ENCODE measurements at regions not wholly inside any gene's neighbourhood (a gene's known extent, or its start where the extent isn't known, plus 50 kb on each side); places are given as distances from the start of the nearest gene placed in this dataset.
"Not testable (repeated sequence)": the region's sequence is repeated elsewhere in the genome, so short reads cannot be mapped to it uniquely, and the experiment has no call there.

GRCh38 chr2:83342860-83343329 lies 1116.2 kb downstream of the SUCLG1 start:
- DNase-seq, result no peak

GRCh38 chr2:83340424-83340823 lies 1118.7 kb downstream of the SUCLG1 start:
- no peak for DNase-seq

GRCh38 chr2:83339942-83340341 lies 1119.1 kb downstream of the SUCLG1 start:
- not testable (repeated sequence) for DNase-seq

GRCh38 chr2:83331810-83332209 lies 1127.3 kb downstream of the SUCLG1 start:
- DNase-seq, result no peak

- no peak for DNase-seq
Measured at GRCh38 chr2:83323038-83323437, 1136.0 kb downstream of the SUCLG1 start.

GRCh38 chr2:83320053-83320452 lies 1139.0 kb downstream of the SUCLG1 start:
- DNase-seq, result no peak

- DNase-seq, result no peak
Measured at GRCh38 chr2:83305758-83306378, 1153.2 kb downstream of the SUCLG1 start.

- DNase-seq, result no peak
Measured at GRCh38 chr2:83291083-83291482, 1168.0 kb downstream of the SUCLG1 start.

GRCh38 chr2:83282841-83283240 lies 1176.2 kb downstream of the SUCLG1 start:
- DNase-seq, result no peak

GRCh38 chr2:83282043-83282795 lies 1176.9 kb downstream of the SUCLG1 start:
- no peak for DNase-seq

- no peak for DNase-seq
Measured at GRCh38 chr2:83280391-83280790, 1178.7 kb downstream of the SUCLG1 start.

- no peak for DNase-seq
Measured at GRCh38 chr2:83273322-83273721, 1185.8 kb downstream of the SUCLG1 start.

- DNase-seq, result no peak
Measured at GRCh38 chr2:83261591-83262136, 1197.4 kb downstream of the SUCLG1 start.

- no peak for DNase-seq
Measured at GRCh38 chr2:83253848-83254247, 1205.2 kb downstream of the SUCLG1 start.

GRCh38 chr2:83251321-83251872 lies 1207.7 kb downstream of the SUCLG1 start:
- DNase-seq, result no peak

- not testable (repeated sequence) for DNase-seq
Measured at GRCh38 chr2:83245806-83246537, 1213.1 kb downstream of the SUCLG1 start.

GRCh38 chr2:83240611-83241010 lies 1218.5 kb downstream of the SUCLG1 start:
- no peak for DNase-seq

GRCh38 chr2:83238111-83238510 lies 1221.0 kb downstream of the SUCLG1 start:
- DNase-seq, result no peak

- DNase-seq, result no peak
Measured at GRCh38 chr2:83234246-83234645, 1224.8 kb downstream of the SUCLG1 start.

GRCh38 chr2:83233781-83234180 lies 1225.3 kb downstream of the SUCLG1 start:
- no peak for DNase-seq

- DNase-seq, result no peak
Measured at GRCh38 chr2:83233326-83233725, 1225.8 kb downstream of the SUCLG1 start.

GRCh38 chr2:83229443-83229842 lies 1229.6 kb downstream of the SUCLG1 start:
- no peak for DNase-seq

- no peak for DNase-seq
Measured at GRCh38 chr2:83224591-83225200, 1234.4 kb downstream of the SUCLG1 start.

Measured in NCI-H187 (cell line).